ENCODE measurements at regions not wholly inside any gene's neighbourhood (a gene's known extent, or its start where the extent isn't known, plus 50 kb on each side); places are given as distances from the start of the nearest gene placed in this dataset.
"Not testable (repeated sequence)": the region's sequence is repeated elsewhere in the genome, so short reads cannot be mapped to it uniquely, and the experiment has no call there.

DNA sequence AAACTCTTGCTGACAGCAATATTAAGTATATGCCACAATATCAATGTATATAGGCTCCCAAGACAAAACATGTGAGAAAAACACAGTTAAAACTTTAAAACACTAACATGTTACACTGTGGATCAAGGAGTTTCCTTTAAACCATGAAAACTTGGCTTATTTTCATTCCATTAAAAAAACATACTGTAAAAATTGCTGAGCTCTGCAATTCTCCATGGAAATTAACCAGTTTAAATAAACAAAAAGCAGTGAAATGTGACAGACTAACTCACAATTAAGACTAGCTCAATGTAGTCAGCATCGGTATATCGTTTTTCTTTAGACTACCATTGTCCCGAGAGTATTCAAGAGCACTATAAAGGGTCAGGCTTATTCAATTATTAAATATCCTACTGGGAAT, 930.5 kb upstream of the SLITRK1 start:
- TF ChIP-seq, protein P1, sequence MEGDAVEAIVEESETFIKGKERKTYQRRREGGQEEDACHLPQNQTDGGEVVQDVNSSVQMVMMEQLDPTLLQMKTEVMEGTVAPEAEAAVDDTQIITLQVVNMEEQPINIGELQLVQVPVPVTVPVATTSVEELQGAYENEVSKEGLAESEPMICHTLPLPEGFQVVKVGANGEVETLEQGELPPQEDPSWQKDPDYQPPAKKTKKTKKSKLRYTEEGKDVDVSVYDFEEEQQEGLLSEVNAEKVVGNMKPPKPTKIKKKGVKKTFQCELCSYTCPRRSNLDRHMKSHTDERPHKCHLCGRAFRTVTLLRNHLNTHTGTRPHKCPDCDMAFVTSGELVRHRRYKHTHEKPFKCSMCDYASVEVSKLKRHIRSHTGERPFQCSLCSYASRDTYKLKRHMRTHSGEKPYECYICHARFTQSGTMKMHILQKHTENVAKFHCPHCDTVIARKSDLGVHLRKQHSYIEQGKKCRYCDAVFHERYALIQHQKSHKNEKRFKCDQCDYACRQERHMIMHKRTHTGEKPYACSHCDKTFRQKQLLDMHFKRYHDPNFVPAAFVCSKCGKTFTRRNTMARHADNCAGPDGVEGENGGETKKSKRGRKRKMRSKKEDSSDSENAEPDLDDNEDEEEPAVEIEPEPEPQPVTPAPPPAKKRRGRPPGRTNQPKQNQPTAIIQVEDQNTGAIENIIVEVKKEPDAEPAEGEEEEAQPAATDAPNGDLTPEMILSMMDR (conservative IDR thresholded peaks at IDR 0.05): no peak
- no peak for TF ChIP-seq ZFX (IDR thresholded peaks at IDR 0.05)
- no peak overlapping the region for H3K27ac ChIP-seq

GRCh38 chr13:84812078-84812477, 929.8 kb upstream of the SLITRK1 start:
- no peak for TF ChIP-seq ZFX (IDR thresholded peaks at IDR 0.05)
- TF ChIP-seq, protein P1 (conservative IDR thresholded peaks at IDR 0.05): no peak
- H3K27ac ChIP-seq: no peak overlapping the region

DNA sequence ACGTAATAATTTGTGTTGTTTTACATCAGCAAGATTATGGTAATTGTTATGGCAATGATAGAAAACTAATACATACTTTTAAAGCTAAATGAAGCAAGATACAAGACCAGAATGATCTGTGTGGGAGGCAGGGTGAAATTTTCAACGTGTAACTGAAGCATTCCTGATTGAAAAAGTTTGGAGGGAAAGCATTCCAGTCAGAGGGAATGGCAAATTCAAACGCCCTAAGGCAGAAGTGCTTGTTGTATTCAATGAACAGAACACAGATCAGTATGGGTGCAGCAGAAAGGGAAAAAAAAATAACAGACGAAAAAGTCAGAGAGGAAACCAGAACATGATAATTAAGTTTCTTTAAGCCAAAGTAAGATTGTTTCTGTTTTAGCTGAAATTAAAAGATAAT, 928.5 kb upstream of the SLITRK1 start:
- no peak for TF ChIP-seq ZFX (IDR thresholded peaks at IDR 0.05)
- TF ChIP-seq, protein P1 (conservative IDR thresholded peaks at IDR 0.05): no peak
- no peak overlapping the region for H3K27ac ChIP-seq

GRCh38 chr13:84802073-84802472, 919.8 kb upstream of the SLITRK1 start:
- TF ChIP-seq, protein P1 (conservative IDR thresholded peaks at IDR 0.05): no peak
- no peak overlapping the region for H3K27ac ChIP-seq

GRCh38 chr13:84784443-84785153, 902.3 kb upstream of the SLITRK1 start:
- TF ChIP-seq, protein P1 (conservative IDR thresholded peaks at IDR 0.05): no peak
- TF ChIP-seq ZFX (IDR thresholded peaks at IDR 0.05): no peak
- H3K27ac ChIP-seq: no peak overlapping the region

- no peak overlapping the region for H3K27ac ChIP-seq
- TF ChIP-seq, protein P1 (conservative IDR thresholded peaks at IDR 0.05): no peak
- no peak for TF ChIP-seq ZFX (IDR thresholded peaks at IDR 0.05)
These were observed 895.0 kb upstream of the SLITRK1 start for GRCh38 chr13:84777316-84777715.

DNA sequence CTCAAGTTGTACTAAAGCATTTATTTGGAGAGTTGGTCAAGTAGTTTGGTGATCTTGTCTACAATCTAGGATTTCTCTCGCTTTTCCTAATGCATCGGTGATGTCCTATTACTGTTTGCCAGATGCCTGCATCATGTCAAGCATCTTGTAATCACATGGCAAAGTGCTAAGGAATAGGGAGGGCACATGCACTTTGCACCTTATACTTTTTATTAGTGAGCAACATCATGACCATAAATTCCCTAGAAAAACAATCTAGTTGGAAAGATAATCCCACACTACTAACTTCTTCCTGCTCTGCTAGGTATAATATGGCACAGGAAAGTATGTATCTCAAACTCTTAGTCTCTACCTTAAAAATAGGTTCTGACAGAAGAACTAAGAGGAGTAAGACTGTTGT, 894.3 kb upstream of the SLITRK1 start:
- no peak overlapping the region for H3K27ac ChIP-seq
- no peak for TF ChIP-seq ZFX (IDR thresholded peaks at IDR 0.05)
- TF ChIP-seq, protein P1 (conservative IDR thresholded peaks at IDR 0.05): no peak

- not testable (repeated sequence) for H3K27ac ChIP-seq
These were observed 893.6 kb upstream of the SLITRK1 start for GRCh38 chr13:84775920-84776319.
